Effector memory CD4-positive, alpha-beta T cell (primary cell): ENCODE measurements at regions not wholly inside any gene's neighbourhood (a gene's known extent, or its start where the extent isn't known, plus 50 kb on each side); places are given as distances from the start of the nearest gene placed in this dataset.

ENCODE experiments used
- DNase-seq, 3 donors: peaks; one replicate each; pipeline ENCODE4 v3.0.0-alpha.2; 2020
- H3K27ac ChIP-seq: 2 replicates; pipeline ENCODE4 v1.7.0; 2013; ENCODE audit warnings: mild to moderate bottlenecking, low read length, moderate library complexity; ENCODE audit not compliant: insufficient read depth, poor library complexity, severe bottlenecking
- H3K27me3 ChIP-seq: replicated peaks from 2 replicates; pipeline ENCODE4 v1.7.0; 2013; ENCODE audit warnings: mild to moderate bottlenecking, low read length; ENCODE audit not compliant: insufficient read depth, control insufficient read depth, poor library complexity, severe bottlenecking
- H3K36me3 ChIP-seq: 2 replicates; pipeline ENCODE4 v1.7.0; 2013; ENCODE audit warnings: mild to moderate bottlenecking, low read length, moderate library complexity; ENCODE audit not compliant: control insufficient read depth, insufficient read depth
- H3K4me1 ChIP-seq: 2 replicates; pipeline ENCODE4 v1.7.0; 2013; ENCODE audit warnings: low read length, mild to moderate bottlenecking; ENCODE audit not compliant: control insufficient read depth, insufficient read depth, poor library complexity, severe bottlenecking
- H3K4me3 ChIP-seq: 2 replicates; pipeline ENCODE4 v1.7.0; 2013; ENCODE audit warnings: low read length, low read depth, mild to moderate bottlenecking; ENCODE audit not compliant: insufficient read depth, poor library complexity, severe bottlenecking
- H3K9me3 ChIP-seq: 2 replicates; pipeline ENCODE4 v1.7.0; 2013; ENCODE audit warnings: mild to moderate bottlenecking, low read length, moderate library complexity; ENCODE audit not compliant: control insufficient read depth

GRCh38 chr19:28956421-28956820 is 256.5 kb downstream of the UQCRFS1 start:
- no peak overlapping the region for H3K27ac ChIP-seq
- no peak overlapping the region for H3K4me3 ChIP-seq
- H3K27me3 ChIP-seq, result no peaks in the 10 kb centered on the region
- H3K36me3 ChIP-seq, result no peaks in the 10 kb centered on the region
- DNase-seq, result no peak
- H3K9me3 ChIP-seq, result no peaks in the 10 kb centered on the region
- H3K4me1 ChIP-seq, result no peaks in the 10 kb centered on the region

GRCh38 chr19:28949535-28949934 is 263.4 kb downstream of the UQCRFS1 start:
- H3K9me3 ChIP-seq, result no peaks in the 10 kb centered on the region
- H3K4me1 ChIP-seq, result no peaks in the 10 kb centered on the region
- H3K36me3 ChIP-seq, result no peaks in the 10 kb centered on the region
- H3K27ac ChIP-seq, result no peak overlapping the region
- no peaks in the 10 kb centered on the region for H3K27me3 ChIP-seq
- no peak for DNase-seq
- no peak overlapping the region for H3K4me3 ChIP-seq

GRCh38 chr19:28949027-28949426 is 263.9 kb downstream of the UQCRFS1 start:
- H3K36me3 ChIP-seq, result no peaks in the 10 kb centered on the region
- no peaks in the 10 kb centered on the region for H3K9me3 ChIP-seq
- no peaks in the 10 kb centered on the region for H3K27me3 ChIP-seq
- no peak overlapping the region for H3K4me3 ChIP-seq
- no peak for DNase-seq
- H3K4me1 ChIP-seq, result no peaks in the 10 kb centered on the region
- no peak overlapping the region for H3K27ac ChIP-seq

GRCh38 chr19:28948566-28948965 is 264.4 kb downstream of the UQCRFS1 start:
- Histone ChIP-seq H3K27ac (no peak overlapping the region), H3K27me3 (no peaks in the 10 kb centered on the region), H3K4me1 (no peaks in the 10 kb centered on the region), H3K4me3 (no peak overlapping the region), H3K9me3 (no peaks in the 10 kb centered on the region), H3K36me3 (no peaks in the 10 kb centered on the region)
- no peak for DNase-seq

- Histone ChIP-seq H3K27me3 (no peaks in the 10 kb centered on the region), H3K36me3 (no peaks in the 10 kb centered on the region), H3K9me3 (no peaks in the 10 kb centered on the region), H3K4me3 (no peak overlapping the region), H3K4me1 (no peaks in the 10 kb centered on the region), H3K27ac (no peak overlapping the region)
- no peak for DNase-seq
Measured at GRCh38 chr19:28948026-28948425, 264.9 kb downstream of the UQCRFS1 start.

- DNase-seq, result no peak
Measured at GRCh38 chr19:28943651-28944050, 269.3 kb downstream of the UQCRFS1 start.

GRCh38 chr19:28941833-28942232 is 271.1 kb downstream of the UQCRFS1 start:
- Histone ChIP-seq H3K36me3 (no peaks in the 10 kb centered on the region), H3K4me3 (no peak overlapping the region), H3K27ac (no peak overlapping the region), H3K9me3 (no peaks in the 10 kb centered on the region), H3K4me1 (no peaks in the 10 kb centered on the region), H3K27me3 (no peaks in the 10 kb centered on the region)
- DNase-seq, result no peak

More at GRCh38 chr19:28943651-28944050, 269.3 kb downstream of the UQCRFS1 start:
- Histone ChIP-seq H3K9me3 (no peaks in the 10 kb centered on the region), H3K4me1 (no peaks in the 10 kb centered on the region), H3K27ac (no peak overlapping the region), H3K4me3 (no peak overlapping the region), H3K27me3 (no peaks in the 10 kb centered on the region), H3K36me3 (no peaks in the 10 kb centered on the region)

GRCh38 chr19:28940751-28941500 is 272.0 kb downstream of the UQCRFS1 start:
- no peak overlapping the region for H3K27ac ChIP-seq
- DNase-seq, result no peak

GRCh38 chr19:28939236-28939635 is 273.7 kb downstream of the UQCRFS1 start:
- Histone ChIP-seq H3K4me3 (no peak overlapping the region), H3K9me3 (no peaks in the 10 kb centered on the region), H3K27me3 (no peaks in the 10 kb centered on the region), H3K27ac (no peak overlapping the region), H3K36me3 (no peaks in the 10 kb centered on the region), H3K4me1 (no peaks in the 10 kb centered on the region)
- DNase-seq, result no peak

More at GRCh38 chr19:28940751-28941500, 272.0 kb downstream of the UQCRFS1 start:
- Histone ChIP-seq H3K36me3 (no peaks in the 10 kb centered on the region), H3K4me1 (no peaks in the 10 kb centered on the region), H3K27me3 (no peaks in the 10 kb centered on the region), H3K9me3 (no peaks in the 10 kb centered on the region), H3K4me3 (no peak overlapping the region)

- no peak for DNase-seq
- Histone ChIP-seq H3K4me1 (no peaks in the 10 kb centered on the region), H3K27ac (no peak overlapping the region), H3K9me3 (no peaks in the 10 kb centered on the region), H3K36me3 (no peaks in the 10 kb centered on the region), H3K4me3 (no peak overlapping the region), H3K27me3 (no peaks in the 10 kb centered on the region)
Measured at GRCh38 chr19:28936001-28936400, 276.9 kb downstream of the UQCRFS1 start.
